Astrocyte of the spinal cord (primary cell): ENCODE measurements at regions not wholly inside any gene's neighbourhood (a gene's known extent, or its start where the extent isn't known, plus 50 kb on each side); places are given as distances from the start of the nearest gene placed in this dataset.
"Not testable (repeated sequence)": the region's sequence is repeated elsewhere in the genome, so short reads cannot be mapped to it uniquely, and the experiment has no call there.

Source experiments
- DNase-seq: peaks from one replicate; pipeline ENCODE4 v3.0.0; 2011; ENCODE audit warnings: low read depth, low spot score
- H3K4me3 ChIP-seq: 2 replicates; pipeline ENCODE4 v1.5.1; 2011; ENCODE audit warnings: low read depth, mild to moderate bottlenecking, low read length, moderate library complexity
- CTCF ChIP-seq: IDR thresholded peaks from 2 replicates; pipeline ENCODE4 v1.5.1; 2012; ENCODE audit warnings: low read depth, mild to moderate bottlenecking, low read length, inconsistent platforms
- in situ Hi-C: cut with HindIII; loops from 2 replicates; pipeline ENCODE4 v1.10.0; 2017; ENCODE audit warnings: low sequenced_read_pairs

- DNase-seq: no peak
- no peak overlapping the region for H3K4me3 ChIP-seq
- no peak for TF ChIP-seq CTCF
- in situ Hi-C loops: no loop called here
These were observed 79.0 kb downstream of the CMAS start for GRCh38 chr12:22124987-22125386.

- in situ Hi-C loops, DNase-seq, H3K4me3 ChIP-seq: not testable (repeated sequence)
These were observed 80.1 kb downstream of the CMAS start for GRCh38 chr12:22126101-22126500.

- in situ Hi-C loops: no loop called here
- TF ChIP-seq CTCF: no peak
- DNase-seq: no peak
- H3K4me3 ChIP-seq: no peak overlapping the region
These were observed 80.7 kb downstream of the CMAS start for GRCh38 chr12:22126758-22127157.

GRCh38 chr12:22130671-22131070 lies 84.7 kb downstream of the CMAS start:
- H3K4me3 ChIP-seq: no peak overlapping the region
- in situ Hi-C loops: no loop called here
- no peak for TF ChIP-seq CTCF
- DNase-seq: no peak

- in situ Hi-C loops, DNase-seq, H3K4me3 ChIP-seq: not testable (repeated sequence)
These were observed 90.6 kb downstream of the CMAS start for GRCh38 chr12:22136604-22137117.
